ENCODE measurements at regions not wholly inside any gene's neighbourhood (a gene's known extent, or its start where the extent isn't known, plus 50 kb on each side); places are given as distances from the start of the nearest gene placed in this dataset.

GRCh38 chr6:134708079-134708478 lies 241.8 kb downstream of the ALDH8A1 start:
- DNase-seq (ENCODE audit: low read depth) = no peak

- DNase-seq (ENCODE audit: low read depth) = no peak
Observed at GRCh38 chr6:134707342-134708031, 242.4 kb downstream of the ALDH8A1 start.

- DNase-seq (ENCODE audit: low read depth) = no peak
Observed at GRCh38 chr6:134706806-134707205, 243.1 kb downstream of the ALDH8A1 start.

- no peak for DNase-seq (ENCODE audit: low read depth)
Observed at GRCh38 chr6:134706153-134706552, 243.7 kb downstream of the ALDH8A1 start.

- DNase-seq (ENCODE audit: low read depth) = no peak
Observed at GRCh38 chr6:134703206-134703605, 246.7 kb downstream of the ALDH8A1 start.

- DNase-seq (ENCODE audit: low read depth) = no peak
Observed at GRCh38 chr6:134702279-134702678, 247.6 kb downstream of the ALDH8A1 start.

- DNase-seq (ENCODE audit: low read depth) = no peak
Observed at GRCh38 chr6:134701301-134701700, 248.6 kb downstream of the ALDH8A1 start.

- no peak for DNase-seq (ENCODE audit: low read depth)
Observed at GRCh38 chr6:134698228-134698627, 251.7 kb downstream of the ALDH8A1 start.

- no peak for DNase-seq (ENCODE audit: low read depth)
Observed at GRCh38 chr6:134692008-134692407, 257.9 kb downstream of the ALDH8A1 start.

GRCh38 chr6:134691180-134691579 lies 258.7 kb downstream of the ALDH8A1 start:
- DNase-seq (ENCODE audit: low read depth) = no peak

- no peak for DNase-seq (ENCODE audit: low read depth)
Observed at GRCh38 chr6:134690048-134690447, 259.9 kb downstream of the ALDH8A1 start.

GRCh38 chr6:134689641-134690040 lies 260.3 kb downstream of the ALDH8A1 start:
- DNase-seq (ENCODE audit: low read depth) = no peak

- DNase-seq (ENCODE audit: low read depth) = no peak
Observed at GRCh38 chr6:134689177-134689576, 260.7 kb downstream of the ALDH8A1 start.

- DNase-seq (ENCODE audit: low read depth) = no peak
Observed at GRCh38 chr6:134686071-134686470, 263.8 kb downstream of the ALDH8A1 start.

- DNase-seq (ENCODE audit: low read depth) = no peak
Observed at GRCh38 chr6:134684423-134684795, 265.5 kb downstream of the ALDH8A1 start.

GRCh38 chr6:134683783-134684422 lies 266.0 kb downstream of the ALDH8A1 start:
- DNase-seq (ENCODE audit: low read depth) = no peak

GRCh38 chr6:134680433-134680832 lies 269.5 kb downstream of the ALDH8A1 start:
- DNase-seq (ENCODE audit: low read depth) = no peak

- no peak for DNase-seq (ENCODE audit: low read depth)
Observed at GRCh38 chr6:134680021-134680420, 269.9 kb downstream of the ALDH8A1 start.

- no peak for DNase-seq (ENCODE audit: low read depth)
Observed at GRCh38 chr6:134678436-134678889, 271.4 kb downstream of the ALDH8A1 start.

- no peak for DNase-seq (ENCODE audit: low read depth)
Observed at GRCh38 chr6:134676307-134677281, 273.3 kb downstream of the ALDH8A1 start.

GRCh38 chr6:134675110-134676054 lies 274.5 kb downstream of the ALDH8A1 start:
- no peak for DNase-seq (ENCODE audit: low read depth)
